HG03460 (cell line): ENCODE measurements at regions not wholly inside any gene's neighbourhood (a gene's known extent, or its start where the extent isn't known, plus 50 kb on each side); places are given as distances from the start of the nearest gene placed in this dataset.
"Not testable (repeated sequence)": the region's sequence is repeated elsewhere in the genome, so short reads cannot be mapped to it uniquely, and the experiment has no call there.

Experiments
- ATAC-seq: cut with Tn5 transposase; IDR thresholded peaks from one replicate; pipeline ENCODE4 v1.9.1; 2021; ENCODE audit not compliant: unreplicated experiment

DNA sequence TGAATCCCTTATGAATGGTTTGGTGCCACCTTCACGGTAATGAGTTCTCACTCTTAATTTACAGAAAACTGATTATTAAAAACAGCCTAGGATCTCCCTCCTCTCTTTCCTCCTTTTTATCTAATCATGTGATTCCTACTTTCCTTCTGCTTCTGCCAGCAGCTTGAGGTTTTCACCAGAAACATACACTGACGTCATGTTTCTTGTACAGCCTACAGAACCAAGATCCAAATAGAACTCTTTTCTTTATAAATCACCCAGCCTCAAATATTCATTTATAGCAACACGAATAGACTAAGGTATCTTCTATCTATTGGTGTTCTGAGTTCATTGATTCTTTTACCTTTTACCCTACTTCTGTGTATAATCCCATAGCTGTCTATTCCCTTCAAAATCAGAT, 388.9 kb upstream of the CDH10 start:
- no peak for ATAC-seq

DNA sequence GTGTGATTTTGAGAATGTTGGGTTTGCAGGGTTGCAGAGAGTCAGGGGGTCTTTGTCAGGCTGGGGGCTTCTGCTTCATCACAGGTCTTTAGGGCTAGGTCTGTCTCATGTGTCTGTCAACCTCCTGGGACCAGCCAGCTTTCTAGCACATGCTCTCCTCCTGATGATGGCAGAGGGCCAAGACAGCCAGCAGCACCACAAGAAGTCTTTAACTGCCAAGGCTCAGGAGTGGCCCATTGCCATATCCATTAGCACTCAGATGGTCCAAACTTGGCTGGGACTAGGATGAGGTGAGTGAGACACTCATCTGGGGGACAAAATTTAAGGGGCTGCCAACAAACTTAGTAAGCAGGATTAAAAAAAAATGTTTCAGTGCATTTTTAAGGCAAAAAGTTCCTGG, 384.2 kb upstream of the CDH10 start:
- ATAC-seq = no peak

DNA sequence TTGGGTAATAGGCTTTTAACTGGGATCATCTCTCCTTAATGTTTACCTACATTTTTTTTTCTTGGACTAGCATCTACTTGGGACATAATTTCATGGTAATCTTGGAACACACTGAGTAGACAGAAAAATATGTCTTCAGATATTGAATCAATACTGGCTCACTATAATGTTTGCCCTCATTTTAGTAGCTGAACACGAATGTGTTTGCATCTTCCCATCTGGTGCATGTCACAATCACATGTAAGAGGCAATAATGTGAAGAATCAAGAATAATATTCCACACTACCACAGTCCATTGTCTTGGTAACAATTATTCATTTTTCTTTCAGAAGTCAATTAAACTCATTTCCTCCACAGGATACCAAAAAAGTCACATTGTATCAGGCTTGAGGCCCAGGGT, 382.7 kb upstream of the CDH10 start:
- no peak for ATAC-seq

DNA sequence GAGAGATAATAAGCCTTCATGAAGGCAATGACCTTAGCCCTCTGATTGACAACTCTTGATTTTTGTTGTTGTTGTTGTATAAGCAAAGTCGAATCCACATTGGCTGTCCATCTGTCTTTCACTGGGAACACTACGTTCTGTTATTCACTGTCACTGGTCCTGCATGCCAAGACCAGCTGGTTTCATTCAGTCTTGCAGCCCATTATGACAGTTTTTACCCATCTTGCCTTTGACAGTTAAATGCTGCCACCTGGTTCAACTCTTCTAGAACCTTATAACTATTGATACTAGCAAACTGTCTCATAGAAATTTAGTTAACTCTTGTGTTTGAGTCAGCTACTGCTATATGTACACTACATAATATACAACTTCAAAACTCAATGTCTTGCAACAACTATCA, 382.3 kb upstream of the CDH10 start:
- ATAC-seq = no peak

DNA sequence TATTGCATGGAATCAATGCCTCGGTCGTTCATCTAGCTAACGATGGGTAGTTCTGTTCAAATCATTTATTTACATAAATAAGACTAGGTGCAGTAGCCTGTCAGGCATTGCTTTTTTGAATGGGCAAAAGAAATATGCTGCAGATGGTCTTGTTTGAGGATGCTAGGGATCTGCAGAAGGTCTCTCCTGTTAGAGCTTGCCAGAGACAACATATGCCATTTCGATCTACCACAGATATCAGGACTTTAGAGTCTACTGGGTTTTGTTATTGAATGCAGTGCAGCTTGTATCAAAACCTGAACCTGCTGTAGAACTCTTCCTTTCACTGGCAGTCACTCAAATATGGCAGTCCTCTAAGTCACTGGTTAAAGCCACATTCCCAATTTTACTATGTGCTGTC, 381.1 kb upstream of the CDH10 start:
- ATAC-seq = no peak

DNA sequence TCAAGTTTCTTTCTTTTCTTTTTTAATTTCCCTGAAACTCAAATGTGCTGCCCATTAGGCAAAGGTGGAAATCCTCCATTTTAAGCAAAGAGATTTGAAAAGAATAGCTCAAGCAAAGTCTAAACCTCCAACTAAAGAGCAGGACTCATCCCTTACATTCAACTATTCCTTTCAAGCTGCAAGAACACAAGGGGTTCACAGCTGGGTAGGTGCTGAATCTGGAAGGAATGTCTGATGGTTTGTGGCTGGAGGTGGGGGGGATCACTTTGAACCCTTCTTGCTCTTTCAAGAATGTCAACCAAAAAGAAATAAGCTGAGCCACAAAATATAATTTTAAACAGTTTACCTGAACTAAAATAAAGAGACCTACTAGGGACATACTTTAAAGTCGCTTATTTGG, 375.7 kb upstream of the CDH10 start:
- ATAC-seq = no peak

DNA sequence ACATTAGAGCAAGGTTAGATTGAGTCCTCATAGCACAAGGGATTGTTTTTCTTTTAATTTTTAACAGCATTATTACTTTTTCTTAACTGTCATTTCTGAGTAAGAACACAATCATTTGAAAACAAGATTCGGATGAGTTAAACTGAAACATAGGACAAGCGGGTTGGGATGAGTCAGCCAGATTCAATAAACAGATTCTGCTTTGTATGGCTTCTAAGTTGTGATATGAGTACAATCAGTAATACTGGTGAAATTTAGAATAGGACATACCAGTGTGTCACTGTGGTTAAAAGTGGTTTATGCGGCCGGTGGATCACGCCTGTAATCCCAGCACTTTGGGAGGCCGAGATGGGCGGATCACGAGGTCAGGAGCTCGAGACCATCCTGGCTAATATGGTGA, 364.3 kb upstream of the CDH10 start:
- no peak for ATAC-seq

DNA sequence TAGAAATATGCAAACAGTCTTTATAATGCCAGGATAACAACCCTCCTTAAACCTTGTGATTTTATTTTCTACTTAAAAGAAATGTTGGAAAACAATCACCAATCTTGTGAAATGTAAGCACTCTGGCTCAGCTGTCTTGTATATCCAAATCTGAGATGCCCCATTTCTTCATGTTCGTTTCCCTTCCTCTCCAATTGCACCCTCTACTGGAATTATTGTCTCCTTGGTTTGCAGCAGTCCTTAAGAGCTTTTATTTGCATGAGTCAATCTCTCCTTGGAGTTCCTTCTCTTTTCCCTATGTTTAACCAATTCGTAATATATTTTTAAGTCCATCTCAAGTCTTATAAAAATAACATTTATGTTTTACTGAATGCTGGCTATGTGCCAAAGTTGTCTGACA, 362.0 kb upstream of the CDH10 start:
- ATAC-seq = no peak

DNA sequence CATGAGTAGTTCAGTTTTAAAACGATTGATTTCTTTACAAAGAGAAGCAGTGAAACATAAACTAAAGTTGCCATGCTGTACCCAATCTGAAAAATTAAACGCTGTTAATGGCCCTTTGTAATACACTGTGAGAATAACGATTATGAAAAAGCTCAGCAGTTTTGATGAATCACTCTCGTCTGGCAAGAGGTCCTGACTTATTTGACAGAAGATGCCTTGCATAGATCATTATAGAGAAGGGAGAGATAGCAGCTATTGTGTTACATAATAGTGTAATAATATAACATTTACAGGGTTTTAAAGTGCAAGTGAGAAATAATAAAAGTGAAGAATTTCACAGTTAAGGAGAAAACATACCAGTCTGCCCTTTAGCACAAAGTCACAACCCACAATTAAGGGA, 361.5 kb upstream of the CDH10 start:
- no peak for ATAC-seq

DNA sequence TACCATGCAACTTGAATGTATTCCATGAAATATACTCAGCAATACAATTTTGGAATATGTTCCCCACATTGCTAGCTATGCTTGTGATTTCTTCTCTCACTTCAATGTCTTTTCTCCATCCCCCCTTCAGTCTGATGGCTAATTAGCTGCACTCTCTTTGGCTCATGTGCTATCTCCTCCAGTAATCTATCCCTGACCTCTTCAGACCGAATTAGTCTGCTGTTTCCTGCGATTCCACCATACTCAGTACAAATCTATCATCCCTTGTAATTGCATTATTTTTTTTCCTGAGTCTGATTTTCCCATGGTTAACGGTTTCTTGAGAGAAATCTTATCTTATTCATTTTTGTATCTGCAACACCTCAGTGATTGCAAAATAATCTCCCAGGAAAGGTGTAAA, 360.7 kb upstream of the CDH10 start:
- ATAC-seq = no peak

DNA sequence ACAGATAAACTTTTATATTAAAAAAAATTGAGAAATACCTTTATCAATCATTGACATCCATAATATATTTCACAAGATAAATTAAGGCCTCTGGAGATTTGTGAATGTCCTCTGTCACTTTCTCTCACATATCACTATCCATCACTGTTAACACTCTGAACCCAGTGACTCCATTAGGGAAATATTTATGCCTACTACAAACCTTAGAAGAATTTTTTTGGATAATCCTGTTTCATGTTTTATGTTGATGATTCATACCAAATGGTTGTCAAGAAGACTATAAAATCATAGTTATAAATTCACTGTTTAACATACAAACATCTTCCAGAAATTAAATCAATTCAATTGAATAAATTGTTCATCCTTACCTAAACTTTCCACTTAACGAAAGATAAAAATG, 357.6 kb upstream of the CDH10 start:
- no peak for ATAC-seq

DNA sequence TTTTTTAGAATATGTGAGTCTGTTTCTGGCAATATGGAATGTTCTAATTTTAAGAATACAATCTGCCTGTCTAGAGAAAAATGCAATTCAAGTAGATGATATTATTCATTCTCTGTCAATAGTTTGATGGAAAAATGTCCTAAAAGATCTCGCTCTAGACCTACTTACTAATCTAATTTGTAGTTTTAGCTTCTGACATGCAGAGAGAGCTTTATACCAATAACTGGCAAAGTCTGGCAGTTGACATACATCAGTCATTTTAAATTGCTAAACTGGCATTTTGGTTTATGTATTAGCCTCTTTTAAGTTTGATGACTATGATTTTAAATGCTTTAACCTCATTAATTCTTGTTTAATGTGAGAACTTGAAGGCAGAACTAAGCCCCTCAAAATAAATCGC, 355.0 kb upstream of the CDH10 start:
- no peak for ATAC-seq

DNA sequence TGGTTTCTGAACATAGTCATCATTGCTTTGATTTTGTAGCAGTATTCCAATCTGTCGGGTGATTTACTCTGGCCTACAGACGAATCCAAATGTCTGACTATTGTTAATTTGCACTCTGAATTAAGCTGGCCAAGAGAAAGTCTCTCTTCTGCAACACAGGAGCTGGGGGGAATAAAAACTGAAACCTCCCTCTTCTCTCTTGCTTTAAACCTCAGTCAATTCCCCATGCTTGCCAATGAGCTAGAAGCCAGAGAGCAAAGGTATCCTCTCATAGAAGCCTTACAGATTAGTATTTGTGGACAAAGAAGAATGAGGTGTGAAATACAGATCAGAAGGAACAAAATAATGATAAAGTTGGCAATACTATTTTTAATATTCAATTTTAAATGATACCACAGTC, 353.9 kb upstream of the CDH10 start:
- ATAC-seq = no peak

DNA sequence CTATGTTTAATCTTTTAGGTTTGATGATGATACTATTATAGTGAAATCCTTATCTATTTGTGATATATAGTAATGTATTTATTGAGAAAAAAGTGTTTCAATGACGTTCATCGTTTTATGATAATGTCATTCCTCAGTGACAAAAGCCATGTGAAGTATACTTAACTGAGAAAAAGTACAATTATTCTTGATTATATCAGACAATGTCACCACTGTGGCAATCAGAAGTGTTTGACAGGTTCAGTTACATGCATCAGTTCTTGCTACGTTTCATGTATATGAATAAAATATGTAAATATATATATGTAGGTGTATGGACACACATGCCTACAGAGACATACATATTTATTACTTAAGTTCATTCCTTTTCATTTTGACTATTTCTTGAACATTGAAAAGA, 341.5 kb upstream of the CDH10 start:
- no peak for ATAC-seq

DNA sequence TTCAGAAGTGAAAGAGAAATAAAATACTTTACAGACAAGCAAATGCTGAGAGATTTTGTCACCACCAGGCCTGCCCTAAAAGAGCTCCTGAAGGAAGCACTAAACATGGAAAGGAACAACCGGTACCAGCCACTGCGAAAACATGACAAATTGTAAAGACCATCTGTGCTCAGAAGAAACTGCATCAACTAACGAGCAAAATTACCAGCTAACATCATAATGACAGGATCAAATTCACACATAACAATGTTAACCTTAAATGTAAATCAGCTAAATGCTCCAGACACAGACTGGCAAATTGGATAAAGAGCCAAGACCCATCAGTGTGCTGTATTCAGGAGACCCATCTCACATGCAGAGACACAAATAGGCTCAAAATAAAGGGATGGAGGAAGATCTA, 333.8 kb upstream of the CDH10 start:
- ATAC-seq = not testable (repeated sequence)

DNA sequence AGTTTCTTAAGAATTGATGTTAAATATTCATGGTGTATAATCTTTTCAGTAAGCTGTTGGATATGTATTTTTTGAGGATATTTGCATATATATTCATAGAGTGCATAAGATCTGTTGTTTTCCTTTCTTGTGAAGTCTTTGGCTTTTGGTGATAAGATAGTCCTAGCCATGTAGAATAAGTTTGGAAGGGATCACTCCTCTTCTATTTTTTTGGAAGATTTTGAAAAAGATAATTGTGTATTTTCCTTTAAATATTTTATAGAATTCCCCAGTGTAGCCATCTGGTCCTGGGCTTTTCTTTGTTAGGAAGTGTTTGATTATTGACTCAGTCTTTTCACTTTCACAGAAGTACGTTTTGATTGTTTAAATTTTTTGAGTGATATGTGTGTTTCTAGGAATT, 318.8 kb upstream of the CDH10 start:
- no peak for ATAC-seq

DNA sequence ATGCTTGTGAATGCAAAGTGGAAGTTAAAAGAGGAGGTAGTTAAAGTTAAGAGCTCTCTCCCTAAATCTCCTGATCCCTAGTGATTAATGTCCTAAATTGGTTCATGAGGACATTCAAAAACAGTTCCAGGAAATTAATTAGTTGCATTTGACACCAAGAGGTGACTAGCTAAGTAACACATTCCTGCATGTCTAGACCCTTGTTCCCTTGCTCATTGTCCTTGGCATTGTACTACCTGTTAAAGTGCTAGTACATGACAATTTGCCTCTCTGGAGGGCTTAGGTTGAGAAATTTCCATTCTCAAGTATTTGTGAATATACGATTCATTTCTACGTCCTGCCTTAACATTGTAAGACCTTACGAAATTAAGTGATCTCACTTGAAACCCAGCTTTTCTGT, 278.6 kb upstream of the CDH10 start:
- no peak for ATAC-seq

DNA sequence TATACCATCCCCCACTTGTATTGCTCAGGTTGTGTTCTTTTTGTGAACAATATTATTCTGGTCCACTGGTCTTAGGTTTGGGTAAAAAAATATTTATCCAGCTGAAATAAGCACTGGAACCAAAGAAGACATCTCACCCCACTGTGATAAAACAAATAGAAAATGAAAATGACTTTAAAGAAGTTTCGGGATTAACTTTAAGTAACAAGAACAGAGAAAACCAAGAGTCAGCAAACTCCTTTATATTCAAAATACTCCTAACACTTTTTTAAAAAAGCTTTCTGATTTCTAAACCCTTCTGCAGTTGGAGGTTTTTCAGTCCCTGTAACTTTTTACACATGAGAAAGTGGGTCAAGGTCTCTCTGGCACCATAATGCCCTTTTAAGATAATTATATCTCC, 273.9 kb upstream of the CDH10 start:
- no peak for ATAC-seq

DNA sequence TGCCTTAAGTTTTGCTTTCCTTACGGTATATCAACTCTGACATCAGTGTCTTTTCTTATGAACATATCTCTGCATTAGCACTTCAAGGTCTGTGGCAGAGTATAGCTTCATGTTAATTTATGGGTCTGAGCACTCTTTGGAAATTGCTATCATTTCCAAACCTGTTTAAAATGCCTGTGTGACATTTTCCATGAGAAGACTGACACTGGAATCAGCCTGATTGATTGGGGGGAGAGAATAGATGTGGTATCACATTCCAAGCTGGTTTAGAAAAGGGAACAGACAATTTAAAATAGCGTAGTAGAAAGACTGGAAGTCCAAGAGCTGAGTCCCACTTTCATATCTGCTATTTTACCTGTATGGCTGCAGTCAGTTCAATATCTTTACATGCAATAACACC, 272.1 kb upstream of the CDH10 start:
- ATAC-seq = no peak

DNA sequence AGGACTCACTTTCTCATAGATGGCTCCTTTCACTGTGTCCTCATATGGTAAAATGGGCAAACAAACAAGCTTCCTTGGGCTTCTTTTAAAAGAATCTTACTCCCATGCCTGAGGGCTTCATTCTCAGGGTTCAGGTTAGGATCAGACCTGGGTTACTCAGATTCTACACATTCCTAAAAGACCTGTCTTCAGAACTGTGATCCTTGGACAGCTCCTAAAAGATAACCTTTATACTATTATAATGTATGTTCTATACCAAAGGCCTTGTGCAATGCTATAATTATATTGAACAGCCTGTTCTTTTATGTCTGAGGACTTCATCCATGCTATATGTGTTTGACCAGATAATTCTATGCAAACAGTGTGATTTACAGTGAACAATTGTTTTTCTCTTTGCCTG, 264.4 kb upstream of the CDH10 start:
- no peak for ATAC-seq

DNA sequence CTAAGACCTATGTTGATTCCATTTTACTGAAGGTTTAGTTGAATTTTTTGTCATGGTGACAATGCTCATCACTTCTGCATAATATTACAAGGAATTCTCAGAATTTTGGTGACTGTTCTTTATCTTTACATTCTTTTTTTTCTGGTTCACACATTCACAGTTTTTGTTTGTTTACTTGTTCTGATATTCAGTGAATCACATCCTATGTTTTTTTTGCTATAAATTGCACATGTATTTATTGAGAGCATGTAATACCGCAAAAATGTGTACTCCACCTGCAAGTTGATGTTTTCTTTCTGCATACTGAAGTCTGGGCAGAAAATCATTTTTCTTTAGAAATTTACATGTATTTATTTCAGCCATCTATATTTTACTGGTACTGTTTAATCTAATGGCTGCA, 261.9 kb upstream of the CDH10 start:
- ATAC-seq = no peak

DNA sequence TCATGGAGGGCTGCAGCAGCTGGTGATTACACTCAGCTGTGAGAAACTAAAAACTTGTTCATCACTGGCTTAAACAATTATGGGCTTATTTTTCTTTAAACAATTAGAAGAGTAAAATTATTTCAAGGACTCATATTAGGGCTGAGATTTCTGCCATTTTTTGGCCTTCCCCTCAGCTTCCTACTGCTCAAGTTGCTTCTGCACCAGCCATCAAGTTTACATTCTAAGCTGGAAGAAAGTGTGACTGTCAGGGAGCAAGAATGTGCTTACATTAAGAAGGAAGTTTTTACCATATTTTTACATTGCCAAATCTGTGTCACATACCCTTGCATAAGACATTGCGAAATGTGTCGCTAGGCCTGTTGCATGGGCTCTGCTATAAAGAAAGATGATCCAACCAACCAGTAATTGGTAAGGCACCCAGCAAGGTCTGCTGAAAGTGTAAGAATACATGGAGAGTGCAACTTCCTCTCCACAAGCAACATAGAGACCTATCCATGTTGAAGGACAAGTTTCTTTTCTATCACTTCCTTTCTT, 260.3 kb upstream of the CDH10 start:
- ATAC-seq = no peak

DNA sequence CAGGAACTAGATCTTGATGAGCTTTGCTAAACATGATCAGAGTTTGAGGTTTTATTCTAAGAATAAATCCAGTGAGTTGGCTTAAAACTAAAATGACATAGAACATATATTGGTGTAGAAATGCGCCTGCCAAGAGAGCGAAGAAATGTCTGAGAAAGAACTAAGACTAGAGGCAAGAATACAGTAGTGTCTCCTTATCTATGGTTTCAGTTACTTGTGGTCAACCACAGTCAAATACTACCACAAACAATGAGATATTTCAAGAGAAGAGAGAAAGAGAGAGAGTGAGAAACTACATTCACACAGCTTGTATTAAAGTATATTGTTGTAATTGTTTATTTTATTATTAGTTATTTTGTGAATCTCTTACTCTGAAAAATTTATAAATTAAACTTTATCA, 254.4 kb upstream of the CDH10 start:
- ATAC-seq = no peak

DNA sequence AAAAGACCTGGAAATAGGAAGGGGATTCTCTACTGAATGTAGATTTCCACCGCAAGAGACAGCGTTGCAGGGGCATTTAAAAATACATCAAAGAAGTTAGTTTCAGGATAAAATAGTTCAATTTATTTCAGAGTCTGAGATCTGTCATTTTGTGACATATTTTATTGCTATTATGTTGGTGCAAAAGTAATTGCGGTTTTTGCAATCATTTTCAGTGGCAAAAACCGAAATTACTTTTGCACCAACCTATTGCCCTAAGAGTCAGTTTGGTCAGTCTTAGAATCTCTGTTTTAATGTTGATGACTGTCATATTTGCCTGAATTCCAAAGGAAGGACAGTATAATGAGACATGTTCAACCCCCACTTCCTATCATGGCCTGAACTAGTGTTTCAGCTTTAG, 219.5 kb upstream of the CDH10 start:
- no peak for ATAC-seq
